SIG-M5 treated with dmso at 0.1 percent for 504 hours (cell line): ENCODE measurements at regions not wholly inside any gene's neighbourhood (a gene's known extent, or its start where the extent isn't known, plus 50 kb on each side); places are given as distances from the start of the nearest gene placed in this dataset.
"Not testable (repeated sequence)": the region's sequence is repeated elsewhere in the genome, so short reads cannot be mapped to it uniquely, and the experiment has no call there.

Source experiments
- DNase-seq: peaks from one replicate; lab custom pipeline; 2025; ENCODE audit not compliant: unreplicated experiment; lab: John Stamatoyannopoulos, UW

GRCh38 chr7:63856466-63856865 is 142.2 kb upstream of the ZNF722 start:
- DNase-seq = not testable (repeated sequence)

- DNase-seq = no peak
These were observed 131.5 kb upstream of the ZNF722 start for GRCh38 chr7:63867127-63867526.

GRCh38 chr7:63874242-63874641 is 124.4 kb upstream of the ZNF722 start:
- not testable (repeated sequence) for DNase-seq

GRCh38 chr7:63876707-63877322 is 121.8 kb upstream of the ZNF722 start:
- no peak for DNase-seq

GRCh38 chr7:63887031-63887430 is 111.6 kb upstream of the ZNF722 start:
- DNase-seq = no peak

- peak; percentile 4 for DNase-seq
These were observed 98.8 kb upstream of the ZNF722 start for GRCh38 chr7:63899691-63900393.

- DNase-seq = peak; percentile 71
These were observed 98.0 kb upstream of the ZNF722 start for GRCh38 chr7:63900394-63901203.

GRCh38 chr7:63901204-63901506 is 97.5 kb upstream of the ZNF722 start:
- DNase-seq = not testable (repeated sequence)

GRCh38 chr7:63918986-63919385 is 79.7 kb upstream of the ZNF722 start:
- no peak for DNase-seq

- DNase-seq = no peak
These were observed 73.4 kb upstream of the ZNF722 start for GRCh38 chr7:63925262-63925625.

- peak; percentile 47 for DNase-seq
These were observed 72.8 kb upstream of the ZNF722 start for GRCh38 chr7:63925626-63926460.

GRCh38 chr7:63927261-63927660 is 71.4 kb upstream of the ZNF722 start:
- DNase-seq = no peak

GRCh38 chr7:63931057-63931600 is 67.5 kb upstream of the ZNF722 start:
- DNase-seq = no peak

GRCh38 chr7:63931985-63932577 is 66.6 kb upstream of the ZNF722 start:
- DNase-seq = no peak
